ENCODE measurements at regions not wholly inside any gene's neighbourhood (a gene's known extent, or its start where the extent isn't known, plus 50 kb on each side); places are given as distances from the start of the nearest gene placed in this dataset.
"Not testable (repeated sequence)": the region's sequence is repeated elsewhere in the genome, so short reads cannot be mapped to it uniquely, and the experiment has no call there.

- not testable (repeated sequence) for H3K4me3 ChIP-seq (ENCODE audit: low read depth in 1 of 3, low read length in 3 of 3); FAIRE-seq; DNase-seq; H3K9me3 ChIP-seq (ENCODE audit: control insufficient read depth in 2 of 2, insufficient read depth in 1 of 2, low read depth in 1 of 2, low read length in 1 of 2); H3K27me3 ChIP-seq (ENCODE audit: control insufficient read depth in 3 of 3, insufficient read depth in 3 of 3, low read length in 3 of 3); H3K36me3 ChIP-seq (ENCODE audit: control insufficient read depth in 3 of 3, insufficient read depth in 2 of 3, low read depth in 1 of 3, low read length in 3 of 3); H3K27ac ChIP-seq (ENCODE audit: low read depth in 1 of 3, low read length in 2 of 3); H3K4me1 ChIP-seq (ENCODE audit: control insufficient read depth in 3 of 3, insufficient read depth in 2 of 3, low read depth in 1 of 3, low read length in 2 of 3)
- 63 to 92% (median 87%) methylated on average over 1 of the region's 1 CpG for WGBS, 3 donors
These were observed 119.7 kb upstream of the PAM start for GRCh38 chr5:102635399-102635798.

GRCh38 chr5:102638316-102638715, 116.8 kb upstream of the PAM start:
- Histone ChIP-seq H3K36me3 (ENCODE audit: control insufficient read depth in 3 of 3, insufficient read depth in 2 of 3, low read depth in 1 of 3, low read length in 3 of 3) (no peaks in the 10 kb centered on the region), H3K27me3 (ENCODE audit: control insufficient read depth in 3 of 3, insufficient read depth in 3 of 3, low read length in 3 of 3) (no peaks in the 10 kb centered on the region), H3K4me3 (ENCODE audit: low read depth in 1 of 3, low read length in 3 of 3) (no peak overlapping the region), H3K9me3 (ENCODE audit: control insufficient read depth in 2 of 2, insufficient read depth in 1 of 2, low read depth in 1 of 2, low read length in 1 of 2) (peaks cover 0 to 4% of the 10 kb centered on the region in 2 donors), H3K4me1 (ENCODE audit: control insufficient read depth in 3 of 3, insufficient read depth in 2 of 3, low read depth in 1 of 3, low read length in 2 of 3) (no peaks in the 10 kb centered on the region), H3K27ac (ENCODE audit: low read depth in 1 of 3, low read length in 2 of 3) (no peak overlapping the region)
- no peak for FAIRE-seq
- DNase-seq, result no peak
- 70 to 78% (median 75%) methylated on average over 3 of the region's 3 CpGs for WGBS, 3 donors

GRCh38 chr5:102638912-102639652, 116.0 kb upstream of the PAM start:
- DNase-seq (no peak), FAIRE-seq (no peak)
- Histone ChIP-seq H3K4me1 (ENCODE audit: control insufficient read depth in 3 of 3, insufficient read depth in 2 of 3, low read depth in 1 of 3, low read length in 2 of 3) (no peaks in the 10 kb centered on the region), H3K9me3 (ENCODE audit: control insufficient read depth in 2 of 2, insufficient read depth in 1 of 2, low read depth in 1 of 2, low read length in 1 of 2) (peaks cover 0 to 4% of the 10 kb centered on the region in 2 donors), H3K4me3 (ENCODE audit: low read depth in 1 of 3, low read length in 3 of 3) (no peak overlapping the region), H3K27ac (ENCODE audit: low read depth in 1 of 3, low read length in 2 of 3) (no peak overlapping the region), H3K27me3 (ENCODE audit: control insufficient read depth in 3 of 3, insufficient read depth in 3 of 3, low read length in 3 of 3) (no peaks in the 10 kb centered on the region), H3K36me3 (ENCODE audit: control insufficient read depth in 3 of 3, insufficient read depth in 2 of 3, low read depth in 1 of 3, low read length in 3 of 3) (no peaks in the 10 kb centered on the region)
- WGBS, 3 donors, result 37 to 56% (median 40%) methylated on average over 2 of the region's 2 CpGs

GRCh38 chr5:102649731-102650130, 105.4 kb upstream of the PAM start:
- H3K27ac ChIP-seq (ENCODE audit: low read depth in 1 of 3, low read length in 2 of 3), result no peak overlapping the region
- H3K27me3 ChIP-seq (ENCODE audit: control insufficient read depth in 3 of 3, insufficient read depth in 3 of 3, low read length in 3 of 3), result no peaks in the 10 kb centered on the region
- 44 to 56% (median 49%) methylated on average over 1 of the region's 1 CpG for WGBS, 3 donors
- FAIRE-seq, result no peak
- H3K4me1 ChIP-seq (ENCODE audit: control insufficient read depth in 3 of 3, insufficient read depth in 2 of 3, low read depth in 1 of 3, low read length in 2 of 3), result no peaks in the 10 kb centered on the region
- peaks cover 0 to 2% of the 10 kb centered on the region in 2 donors for H3K9me3 ChIP-seq (ENCODE audit: control insufficient read depth in 2 of 2, insufficient read depth in 1 of 2, low read depth in 1 of 2, low read length in 1 of 2)
- DNase-seq, result no peak
- H3K4me3 ChIP-seq (ENCODE audit: low read depth in 1 of 3, low read length in 3 of 3), result no peak overlapping the region
- no peaks in the 10 kb centered on the region for H3K36me3 ChIP-seq (ENCODE audit: control insufficient read depth in 3 of 3, insufficient read depth in 2 of 3, low read depth in 1 of 3, low read length in 3 of 3)

- Histone ChIP-seq H3K36me3 (ENCODE audit: control insufficient read depth in 3 of 3, insufficient read depth in 2 of 3, low read depth in 1 of 3, low read length in 3 of 3) (no peaks in the 10 kb centered on the region), H3K27ac (ENCODE audit: low read depth in 1 of 3, low read length in 2 of 3) (no peak overlapping the region), H3K4me3 (ENCODE audit: low read depth in 1 of 3, low read length in 3 of 3) (no peak overlapping the region), H3K4me1 (ENCODE audit: control insufficient read depth in 3 of 3, insufficient read depth in 2 of 3, low read depth in 1 of 3, low read length in 2 of 3) (no peaks in the 10 kb centered on the region), H3K27me3 (ENCODE audit: control insufficient read depth in 3 of 3, insufficient read depth in 3 of 3, low read length in 3 of 3) (no peaks in the 10 kb centered on the region), H3K9me3 (ENCODE audit: control insufficient read depth in 2 of 2, insufficient read depth in 1 of 2, low read depth in 1 of 2, low read length in 1 of 2) (peaks cover 0 to 2% of the 10 kb centered on the region in 2 donors)
- 28 to 58% (median 34%) methylated on average over 3 of the region's 3 CpGs for WGBS, 3 donors
- FAIRE-seq, result no peak
- no peak for DNase-seq
These were observed 103.6 kb upstream of the PAM start for GRCh38 chr5:102651466-102651865.

- no peaks in the 10 kb centered on the region for H3K27me3 ChIP-seq (ENCODE audit: control insufficient read depth in 3 of 3, insufficient read depth in 3 of 3, low read length in 3 of 3)
- FAIRE-seq (no peak), DNase-seq (no peak)
- 10 to 56% (median 15%) methylated on average over 1 of the region's 1 CpG for WGBS, 3 donors
- H3K27ac ChIP-seq (ENCODE audit: low read depth in 1 of 3, low read length in 2 of 3), result no peak overlapping the region
- no peak overlapping the region for H3K4me3 ChIP-seq (ENCODE audit: low read depth in 1 of 3, low read length in 3 of 3)
- no peaks in the 10 kb centered on the region for H3K4me1 ChIP-seq (ENCODE audit: control insufficient read depth in 3 of 3, insufficient read depth in 2 of 3, low read depth in 1 of 3, low read length in 2 of 3)
- no peaks in the 10 kb centered on the region for H3K36me3 ChIP-seq (ENCODE audit: control insufficient read depth in 3 of 3, insufficient read depth in 2 of 3, low read depth in 1 of 3, low read length in 3 of 3)
- no peaks in the 10 kb centered on the region for H3K9me3 ChIP-seq (ENCODE audit: control insufficient read depth in 2 of 2, insufficient read depth in 1 of 2, low read depth in 1 of 2, low read length in 1 of 2)
These were observed 100.4 kb upstream of the PAM start for GRCh38 chr5:102654559-102655349.

GRCh38 chr5:102659151-102659550, 96.0 kb upstream of the PAM start:
- no peaks in the 10 kb centered on the region for H3K4me1 ChIP-seq (ENCODE audit: control insufficient read depth in 3 of 3, insufficient read depth in 2 of 3, low read depth in 1 of 3, low read length in 2 of 3)
- DNase-seq (peak in 1 of 2 donors; percentile 60), FAIRE-seq (no peak)
- H3K9me3 ChIP-seq (ENCODE audit: control insufficient read depth in 2 of 2, insufficient read depth in 1 of 2, low read depth in 1 of 2, low read length in 1 of 2), result no peaks in the 10 kb centered on the region
- H3K4me3 ChIP-seq (ENCODE audit: low read depth in 1 of 3, low read length in 3 of 3), result no peak overlapping the region
- H3K27ac ChIP-seq (ENCODE audit: low read depth in 1 of 3, low read length in 2 of 3), result no peak overlapping the region
- H3K36me3 ChIP-seq (ENCODE audit: control insufficient read depth in 3 of 3, insufficient read depth in 2 of 3, low read depth in 1 of 3, low read length in 3 of 3), result no peaks in the 10 kb centered on the region
- H3K27me3 ChIP-seq (ENCODE audit: control insufficient read depth in 3 of 3, insufficient read depth in 3 of 3, low read length in 3 of 3), result no peaks in the 10 kb centered on the region
- 18 to 54% (median 30%) methylated on average over 2 of the region's 2 CpGs for WGBS, 3 donors

- Histone ChIP-seq H3K27me3 (ENCODE audit: control insufficient read depth in 3 of 3, insufficient read depth in 3 of 3, low read length in 3 of 3) (no peaks in the 10 kb centered on the region), H3K4me1 (ENCODE audit: control insufficient read depth in 3 of 3, insufficient read depth in 2 of 3, low read depth in 1 of 3, low read length in 2 of 3) (no peaks in the 10 kb centered on the region), H3K9me3 (ENCODE audit: control insufficient read depth in 2 of 2, insufficient read depth in 1 of 2, low read depth in 1 of 2, low read length in 1 of 2) (no peaks in the 10 kb centered on the region), H3K4me3 (ENCODE audit: low read depth in 1 of 3, low read length in 3 of 3) (no peak overlapping the region), H3K36me3 (ENCODE audit: control insufficient read depth in 3 of 3, insufficient read depth in 2 of 3, low read depth in 1 of 3, low read length in 3 of 3) (no peaks in the 10 kb centered on the region), H3K27ac (ENCODE audit: low read depth in 1 of 3, low read length in 2 of 3) (no peak overlapping the region)
- 95 to 97% (median 96%) methylated on average over 2 of the region's 2 CpGs for WGBS, 3 donors
- FAIRE-seq, result no peak
- DNase-seq, result no peak
These were observed 95.0 kb upstream of the PAM start for GRCh38 chr5:102660111-102660510.
